ENCODE measurements at regions not wholly inside any gene's neighbourhood (a gene's known extent, or its start where the extent isn't known, plus 50 kb on each side); places are given as distances from the start of the nearest gene placed in this dataset.

DNA sequence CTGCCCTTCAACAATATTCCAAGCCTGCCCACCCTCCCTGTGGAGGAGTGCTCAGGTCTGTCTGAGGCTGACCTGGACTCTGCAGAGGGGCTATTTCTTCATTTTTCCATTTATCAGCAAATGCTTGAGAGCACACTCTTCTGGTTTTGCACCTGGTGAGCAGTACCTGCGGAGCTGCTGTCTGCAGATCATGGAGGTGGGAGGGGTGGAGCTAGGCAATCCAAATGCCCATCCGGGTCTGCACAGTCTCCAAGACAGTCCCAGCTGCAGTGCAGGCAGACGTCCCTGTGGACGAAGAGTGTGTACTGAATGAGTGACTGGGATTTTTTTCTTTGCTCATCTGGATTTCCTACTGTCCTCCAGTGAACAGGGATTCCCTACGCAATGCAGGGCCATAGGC is 239.8 kb downstream of the IRX2 start:
- TF ChIP-seq, protein P1, sequence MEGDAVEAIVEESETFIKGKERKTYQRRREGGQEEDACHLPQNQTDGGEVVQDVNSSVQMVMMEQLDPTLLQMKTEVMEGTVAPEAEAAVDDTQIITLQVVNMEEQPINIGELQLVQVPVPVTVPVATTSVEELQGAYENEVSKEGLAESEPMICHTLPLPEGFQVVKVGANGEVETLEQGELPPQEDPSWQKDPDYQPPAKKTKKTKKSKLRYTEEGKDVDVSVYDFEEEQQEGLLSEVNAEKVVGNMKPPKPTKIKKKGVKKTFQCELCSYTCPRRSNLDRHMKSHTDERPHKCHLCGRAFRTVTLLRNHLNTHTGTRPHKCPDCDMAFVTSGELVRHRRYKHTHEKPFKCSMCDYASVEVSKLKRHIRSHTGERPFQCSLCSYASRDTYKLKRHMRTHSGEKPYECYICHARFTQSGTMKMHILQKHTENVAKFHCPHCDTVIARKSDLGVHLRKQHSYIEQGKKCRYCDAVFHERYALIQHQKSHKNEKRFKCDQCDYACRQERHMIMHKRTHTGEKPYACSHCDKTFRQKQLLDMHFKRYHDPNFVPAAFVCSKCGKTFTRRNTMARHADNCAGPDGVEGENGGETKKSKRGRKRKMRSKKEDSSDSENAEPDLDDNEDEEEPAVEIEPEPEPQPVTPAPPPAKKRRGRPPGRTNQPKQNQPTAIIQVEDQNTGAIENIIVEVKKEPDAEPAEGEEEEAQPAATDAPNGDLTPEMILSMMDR (IDR thresholded peaks at IDR 0.05; ENCODE audit: low read length), result no peak
- TF ChIP-seq EZH2phosphoT487 (IDR thresholded peaks at IDR 0.05; ENCODE audit: low read length), result no peak
